NT2/D1 (cell line): ENCODE measurements at regions not wholly inside any gene's neighbourhood (a gene's known extent, or its start where the extent isn't known, plus 50 kb on each side); places are given as distances from the start of the nearest gene placed in this dataset.

Source experiments
- YY1 ChIP-seq: IDR thresholded peaks from 2 replicates; pipeline ENCODE4 v1.6.1; 2011; ENCODE audit not compliant: insufficient read length, insufficient read depth
- ZNF274 ChIP-seq: IDR thresholded peaks from 2 replicates; pipeline ENCODE4 v1.6.1; 2011; ENCODE audit warnings: mild to moderate bottlenecking, low read depth, low read length

- TF ChIP-seq ZNF274 (no peak), YY1 (no peak)
These were observed 59.1 kb upstream of the TLR4 start for GRCh38 chr9:117644932-117645636.
